Mesothelial cell of epicardium (in vitro differentiated cells): ENCODE measurements at regions not wholly inside any gene's neighbourhood (a gene's known extent, or its start where the extent isn't known, plus 50 kb on each side); places are given as distances from the start of the nearest gene placed in this dataset.
"Not testable (repeated sequence)": the region's sequence is repeated elsewhere in the genome, so short reads cannot be mapped to it uniquely, and the experiment has no call there.

Source experiments
- DNase-seq, 2 experiments: peaks; one replicate each; pipeline ENCODE4 v3.0.0; 2021; ENCODE audit warnings: low spot score in 2 of 2; ENCODE audit not compliant: unreplicated experiment in 2 of 2
- H3K27ac Mint-ChIP-seq: 2 replicates; pipeline ENCODE4 v1.8.0; 2021; ENCODE audit warnings: mixed read lengths
- H3K27me3 Mint-ChIP-seq: 2 replicates; pipeline ENCODE4 v1.8.0; 2021; ENCODE audit warnings: low read depth, mixed read lengths
- H3K36me3 Mint-ChIP-seq: 2 replicates; pipeline ENCODE4 v1.8.0; 2021; ENCODE audit warnings: mixed read lengths
- H3K4me1 Mint-ChIP-seq: 2 replicates; pipeline ENCODE4 v1.8.0; 2021; ENCODE audit warnings: mixed read lengths
- H3K4me3 Mint-ChIP-seq: 2 replicates; pipeline ENCODE4 v1.8.0; 2021; ENCODE audit warnings: mild to moderate bottlenecking, moderate library complexity, mixed read lengths
- H3K9me3 Mint-ChIP-seq: 2 replicates; pipeline ENCODE4 v1.8.0; 2021; ENCODE audit warnings: mixed read lengths
- TF ChIP-seq, protein P1 (sequence below): fragments of 200-600 bp; sonication (generic); IDR thresholded peaks from one replicate; pipeline ENCODE4 v1.5.0; 2021; ENCODE audit warnings: antibody characterized with exemption; ENCODE audit not compliant: unreplicated experiment

DNA sequence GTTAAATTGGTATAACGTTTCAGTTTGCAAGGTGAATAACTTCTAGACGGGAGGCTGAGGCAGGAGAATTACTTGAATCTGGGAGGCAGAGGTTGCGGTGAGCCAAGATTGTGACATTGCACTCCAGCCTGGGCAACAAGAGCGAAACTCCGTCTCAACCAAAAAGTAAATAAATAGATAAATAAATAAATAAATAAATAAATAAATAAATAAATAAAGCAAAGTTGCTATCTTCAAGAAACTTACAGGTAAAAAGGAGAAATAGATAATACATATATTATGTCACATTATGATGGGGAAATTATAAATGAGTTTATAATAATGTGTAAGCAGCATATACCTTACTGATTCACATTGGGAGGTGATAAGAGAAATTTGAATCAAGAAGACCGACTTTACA lies 1966.0 kb downstream of the PCDH7 start:
- Mint-ChIP-seq H3K36me3 (no peaks in the 10 kb centered on the region), H3K27ac (no peak overlapping the region), H3K9me3 (no peaks in the 10 kb centered on the region), H3K27me3 (no peaks in the 10 kb centered on the region), H3K4me3 (no peak overlapping the region), H3K4me1 (no peaks in the 10 kb centered on the region)
- TF ChIP-seq, protein P1, sequence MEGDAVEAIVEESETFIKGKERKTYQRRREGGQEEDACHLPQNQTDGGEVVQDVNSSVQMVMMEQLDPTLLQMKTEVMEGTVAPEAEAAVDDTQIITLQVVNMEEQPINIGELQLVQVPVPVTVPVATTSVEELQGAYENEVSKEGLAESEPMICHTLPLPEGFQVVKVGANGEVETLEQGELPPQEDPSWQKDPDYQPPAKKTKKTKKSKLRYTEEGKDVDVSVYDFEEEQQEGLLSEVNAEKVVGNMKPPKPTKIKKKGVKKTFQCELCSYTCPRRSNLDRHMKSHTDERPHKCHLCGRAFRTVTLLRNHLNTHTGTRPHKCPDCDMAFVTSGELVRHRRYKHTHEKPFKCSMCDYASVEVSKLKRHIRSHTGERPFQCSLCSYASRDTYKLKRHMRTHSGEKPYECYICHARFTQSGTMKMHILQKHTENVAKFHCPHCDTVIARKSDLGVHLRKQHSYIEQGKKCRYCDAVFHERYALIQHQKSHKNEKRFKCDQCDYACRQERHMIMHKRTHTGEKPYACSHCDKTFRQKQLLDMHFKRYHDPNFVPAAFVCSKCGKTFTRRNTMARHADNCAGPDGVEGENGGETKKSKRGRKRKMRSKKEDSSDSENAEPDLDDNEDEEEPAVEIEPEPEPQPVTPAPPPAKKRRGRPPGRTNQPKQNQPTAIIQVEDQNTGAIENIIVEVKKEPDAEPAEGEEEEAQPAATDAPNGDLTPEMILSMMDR, result no peak
- DNase-seq, result no peak

DNA sequence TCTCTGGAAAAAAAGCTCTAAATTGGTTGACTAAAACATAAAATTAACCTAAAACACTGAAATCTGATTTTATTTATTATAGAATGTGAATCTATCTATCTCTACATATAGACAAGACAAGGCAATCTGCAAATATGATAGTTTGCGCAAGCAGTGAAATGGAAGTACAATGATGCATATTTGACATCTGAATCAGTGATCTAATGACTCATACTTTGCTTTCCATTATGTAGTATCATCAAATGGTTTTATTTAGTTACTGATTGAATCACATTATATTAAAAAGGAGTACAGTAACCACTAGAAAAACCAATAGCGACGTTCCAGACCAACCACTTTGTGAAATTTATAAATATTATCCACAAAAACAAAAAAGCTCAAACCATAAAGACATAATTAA lies 1969.3 kb downstream of the PCDH7 start:
- no peak for DNase-seq
- Mint-ChIP-seq H3K4me3 (no peak overlapping the region), H3K36me3 (no peaks in the 10 kb centered on the region), H3K27me3 (no peaks in the 10 kb centered on the region), H3K27ac (no peak overlapping the region), H3K4me1 (no peaks in the 10 kb centered on the region), H3K9me3 (peaks cover 5% of the 10 kb centered on the region)
- TF ChIP-seq, protein P1, result no peak

DNA sequence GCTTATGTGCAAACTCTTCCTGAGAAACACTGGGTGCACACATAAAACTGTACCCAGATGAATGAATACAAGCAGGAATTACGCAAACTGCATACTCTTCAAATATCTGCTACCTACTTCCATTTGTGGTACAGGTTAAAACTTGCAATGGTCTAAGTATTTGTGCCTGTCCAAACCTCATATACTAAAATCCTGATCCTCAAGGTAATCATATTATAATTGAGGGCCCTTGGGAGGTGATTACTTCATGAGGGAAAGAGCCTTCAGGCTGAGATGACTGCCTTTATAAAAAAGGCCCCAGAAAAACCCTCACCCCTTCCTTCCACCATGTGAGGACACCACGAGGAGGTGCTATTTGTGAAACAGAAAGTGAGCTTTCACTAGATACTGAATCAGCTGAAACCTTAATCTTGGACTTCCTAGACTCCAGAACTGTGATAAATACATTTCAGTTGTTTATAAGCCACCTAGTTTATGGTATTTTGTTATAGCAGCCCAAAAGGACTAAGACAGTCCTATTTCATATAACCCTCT lies 1977.2 kb downstream of the PCDH7 start:
- Mint-ChIP-seq H3K27me3 (no peaks in the 10 kb centered on the region), H3K9me3 (peaks cover 12% of the 10 kb centered on the region), H3K36me3 (no peaks in the 10 kb centered on the region), H3K27ac (no peak overlapping the region), H3K4me1 (no peaks in the 10 kb centered on the region), H3K4me3 (no peak overlapping the region)
- TF ChIP-seq, protein P1, result no peak
- DNase-seq, result no peak

DNA sequence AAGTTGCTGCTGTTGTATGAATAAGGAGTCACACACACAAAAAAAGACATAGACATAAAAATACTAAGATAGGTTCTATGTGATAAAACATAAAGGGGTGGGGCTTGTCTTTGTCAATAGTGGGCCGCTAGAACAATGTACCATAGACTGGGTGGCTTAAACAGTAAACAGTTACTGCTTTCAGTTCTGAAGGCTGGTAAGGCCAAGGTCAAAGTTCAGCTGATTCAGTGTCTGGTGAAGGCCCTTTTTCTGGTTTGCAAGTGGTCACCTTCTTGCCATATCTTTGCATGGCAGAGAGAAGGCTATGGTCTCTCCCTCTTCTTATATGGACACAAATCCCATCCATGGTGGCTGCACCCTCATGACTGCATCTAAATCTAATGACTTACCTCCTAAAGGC lies 1980.7 kb downstream of the PCDH7 start:
- H3K9me3 Mint-ChIP-seq, result peaks cover 7% of the 10 kb centered on the region
- no peak overlapping the region for H3K4me3 Mint-ChIP-seq
- H3K4me1 Mint-ChIP-seq, result no peaks in the 10 kb centered on the region
- H3K36me3 Mint-ChIP-seq, result no peaks in the 10 kb centered on the region
- H3K27ac Mint-ChIP-seq, result no peak overlapping the region
- TF ChIP-seq, protein P1, result no peak
- no peak for DNase-seq
- no peaks in the 10 kb centered on the region for H3K27me3 Mint-ChIP-seq

DNA sequence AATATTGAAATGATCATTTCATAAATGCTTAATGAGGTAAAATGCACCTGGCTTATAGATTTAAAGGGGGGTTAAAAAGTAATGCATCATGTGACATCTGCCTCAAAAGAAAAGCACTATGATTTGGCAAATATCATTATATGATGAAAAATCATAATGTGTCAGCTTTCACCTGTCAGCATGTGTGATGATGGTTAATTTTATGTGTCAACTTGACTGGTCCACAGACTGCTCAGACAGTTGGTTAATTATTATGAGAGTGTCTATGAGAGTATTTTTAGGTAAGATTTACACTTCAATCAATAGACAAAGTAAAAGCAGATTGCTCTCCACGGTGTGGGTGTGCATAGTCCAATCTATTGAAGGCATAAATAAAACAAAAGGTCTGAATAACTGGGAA lies 1986.7 kb downstream of the PCDH7 start:
- TF ChIP-seq, protein P1, result no peak
- Mint-ChIP-seq H3K9me3 (peaks cover 18% of the 10 kb centered on the region), H3K27me3 (no peaks in the 10 kb centered on the region), H3K27ac (no peak overlapping the region), H3K4me3 (no peak overlapping the region), H3K4me1 (no peaks in the 10 kb centered on the region), H3K36me3 (peaks cover 5% of the 10 kb centered on the region)
- no peak for DNase-seq

DNA sequence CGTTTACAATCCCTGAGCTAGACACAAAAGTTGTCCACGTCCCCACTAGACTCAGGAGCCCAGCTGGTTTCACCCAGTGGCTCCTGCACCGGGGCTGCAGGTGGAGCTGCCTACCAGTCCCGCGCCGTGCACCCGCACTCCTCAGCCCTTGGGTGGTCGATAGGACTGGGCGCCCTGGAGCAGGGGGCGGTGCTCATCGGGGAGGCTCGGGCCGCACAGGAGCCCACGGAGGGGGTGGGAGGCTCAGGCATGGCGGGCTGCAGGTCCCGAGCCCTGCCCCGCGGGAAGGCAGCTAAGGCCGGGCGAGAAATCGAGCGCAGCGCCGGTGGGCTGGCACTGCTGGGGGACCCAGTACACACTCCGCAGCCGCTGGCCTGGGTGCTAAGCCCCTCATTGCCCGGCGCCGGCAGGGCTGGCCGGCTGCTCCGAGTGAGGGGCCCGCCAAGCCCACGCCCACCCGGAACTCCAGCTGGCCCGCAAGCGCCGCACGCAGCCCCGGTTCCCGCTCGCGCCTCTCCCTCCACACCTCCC lies 1996.0 kb downstream of the PCDH7 start:
- not testable (repeated sequence) for H3K36me3 Mint-ChIP-seq, DNase-seq, H3K4me3 Mint-ChIP-seq, H3K9me3 Mint-ChIP-seq, H3K27me3 Mint-ChIP-seq, H3K27ac Mint-ChIP-seq, H3K4me1 Mint-ChIP-seq
